ENCODE measurements at regions not wholly inside any gene's neighbourhood (a gene's known extent, or its start where the extent isn't known, plus 50 kb on each side); places are given as distances from the start of the nearest gene placed in this dataset.

GRCh38 chr9:86639899-86640379 is 285.7 kb upstream of the TUT7 start:
- Histone ChIP-seq H3K36me3 (ENCODE audit: control insufficient read depth in 3 of 3, insufficient read depth in 3 of 3, low read length in 3 of 3) (no peaks in the 10 kb centered on the region), H3K4me3 (ENCODE audit: low read length in 3 of 3) (no peak overlapping the region), H3K27me3 (ENCODE audit: control insufficient read depth in 3 of 3, insufficient read depth in 3 of 3, low read length in 3 of 3) (no peaks in the 10 kb centered on the region), H3K9me3 (ENCODE audit: control insufficient read depth in 3 of 3, low read length in 3 of 3) (no peaks in the 10 kb centered on the region), H3K9ac (ENCODE audit: low read depth in 1 of 3, low read length in 3 of 3) (no peak overlapping the region), H3K4me1 (ENCODE audit: control insufficient read depth in 3 of 3, insufficient read depth in 3 of 3, low read length in 3 of 3) (no peaks in the 10 kb centered on the region), H3K27ac (ENCODE audit: low read depth, low read length) (no peak overlapping the region)

GRCh38 chr9:86639287-86639686 is 285.1 kb upstream of the TUT7 start:
- no peak overlapping the region for H3K9ac ChIP-seq (ENCODE audit: low read depth in 1 of 3, low read length in 3 of 3)
- no peaks in the 10 kb centered on the region for H3K36me3 ChIP-seq (ENCODE audit: control insufficient read depth in 3 of 3, insufficient read depth in 3 of 3, low read length in 3 of 3)
- H3K27me3 ChIP-seq (ENCODE audit: control insufficient read depth in 3 of 3, insufficient read depth in 3 of 3, low read length in 3 of 3): no peaks in the 10 kb centered on the region
- peaks cover 0 to 4% (median 0%) of the 10 kb centered on the region in 3 donors for H3K9me3 ChIP-seq (ENCODE audit: control insufficient read depth in 3 of 3, low read length in 3 of 3)
- H3K27ac ChIP-seq (ENCODE audit: low read depth, low read length): no peak overlapping the region
- H3K4me1 ChIP-seq (ENCODE audit: control insufficient read depth in 3 of 3, insufficient read depth in 3 of 3, low read length in 3 of 3): no peaks in the 10 kb centered on the region
- no peak overlapping the region for H3K4me3 ChIP-seq (ENCODE audit: low read length in 3 of 3)

- H3K4me3 ChIP-seq (ENCODE audit: low read length in 3 of 3): no peak overlapping the region
- no peak overlapping the region for H3K9ac ChIP-seq (ENCODE audit: low read depth in 1 of 3, low read length in 3 of 3)
- H3K4me1 ChIP-seq (ENCODE audit: control insufficient read depth in 3 of 3, insufficient read depth in 3 of 3, low read length in 3 of 3): no peaks in the 10 kb centered on the region
- no peak overlapping the region for H3K27ac ChIP-seq (ENCODE audit: low read depth, low read length)
- H3K9me3 ChIP-seq (ENCODE audit: control insufficient read depth in 3 of 3, low read length in 3 of 3): peaks cover 0 to 4% (median 0%) of the 10 kb centered on the region in 3 donors
- no peaks in the 10 kb centered on the region for H3K27me3 ChIP-seq (ENCODE audit: control insufficient read depth in 3 of 3, insufficient read depth in 3 of 3, low read length in 3 of 3)
- H3K36me3 ChIP-seq (ENCODE audit: control insufficient read depth in 3 of 3, insufficient read depth in 3 of 3, low read length in 3 of 3): no peaks in the 10 kb centered on the region
Measured at GRCh38 chr9:86638109-86638508, 283.9 kb upstream of the TUT7 start.

GRCh38 chr9:86637515-86637914 is 283.3 kb upstream of the TUT7 start:
- Histone ChIP-seq H3K4me3 (ENCODE audit: low read length in 3 of 3) (no peak overlapping the region), H3K9ac (ENCODE audit: low read depth in 1 of 3, low read length in 3 of 3) (no peak overlapping the region), H3K4me1 (ENCODE audit: control insufficient read depth in 3 of 3, insufficient read depth in 3 of 3, low read length in 3 of 3) (no peaks in the 10 kb centered on the region), H3K27ac (ENCODE audit: low read depth, low read length) (no peak overlapping the region), H3K27me3 (ENCODE audit: control insufficient read depth in 3 of 3, insufficient read depth in 3 of 3, low read length in 3 of 3) (no peaks in the 10 kb centered on the region), H3K36me3 (ENCODE audit: control insufficient read depth in 3 of 3, insufficient read depth in 3 of 3, low read length in 3 of 3) (no peaks in the 10 kb centered on the region), H3K9me3 (ENCODE audit: control insufficient read depth in 3 of 3, low read length in 3 of 3) (peaks cover 0 to 4% (median 0%) of the 10 kb centered on the region in 3 donors)

- no peaks in the 10 kb centered on the region for H3K36me3 ChIP-seq (ENCODE audit: control insufficient read depth in 3 of 3, insufficient read depth in 3 of 3, low read length in 3 of 3)
- no peaks in the 10 kb centered on the region for H3K4me1 ChIP-seq (ENCODE audit: control insufficient read depth in 3 of 3, insufficient read depth in 3 of 3, low read length in 3 of 3)
- peaks cover 0 to 4% (median 0%) of the 10 kb centered on the region in 3 donors for H3K9me3 ChIP-seq (ENCODE audit: control insufficient read depth in 3 of 3, low read length in 3 of 3)
- no peak overlapping the region for H3K9ac ChIP-seq (ENCODE audit: low read depth in 1 of 3, low read length in 3 of 3)
- no peaks in the 10 kb centered on the region for H3K27me3 ChIP-seq (ENCODE audit: control insufficient read depth in 3 of 3, insufficient read depth in 3 of 3, low read length in 3 of 3)
- H3K4me3 ChIP-seq (ENCODE audit: low read length in 3 of 3): no peak overlapping the region
- H3K27ac ChIP-seq (ENCODE audit: low read depth, low read length): no peak overlapping the region
Measured at GRCh38 chr9:86636519-86636918, 282.3 kb upstream of the TUT7 start.

- H3K27ac ChIP-seq (ENCODE audit: low read depth, low read length): no peak overlapping the region
- no peaks in the 10 kb centered on the region for H3K27me3 ChIP-seq (ENCODE audit: control insufficient read depth in 3 of 3, insufficient read depth in 3 of 3, low read length in 3 of 3)
- H3K9me3 ChIP-seq (ENCODE audit: control insufficient read depth in 3 of 3, low read length in 3 of 3): peaks cover 0 to 4% (median 0%) of the 10 kb centered on the region in 3 donors
- no peak overlapping the region for H3K4me3 ChIP-seq (ENCODE audit: low read length in 3 of 3)
- no peaks in the 10 kb centered on the region for H3K36me3 ChIP-seq (ENCODE audit: control insufficient read depth in 3 of 3, insufficient read depth in 3 of 3, low read length in 3 of 3)
- no peaks in the 10 kb centered on the region for H3K4me1 ChIP-seq (ENCODE audit: control insufficient read depth in 3 of 3, insufficient read depth in 3 of 3, low read length in 3 of 3)
- no peak overlapping the region for H3K9ac ChIP-seq (ENCODE audit: low read depth in 1 of 3, low read length in 3 of 3)
Measured at GRCh38 chr9:86636038-86636437, 281.8 kb upstream of the TUT7 start.

GRCh38 chr9:86634501-86634900 is 280.3 kb upstream of the TUT7 start:
- H3K9me3 ChIP-seq (ENCODE audit: control insufficient read depth in 3 of 3, low read length in 3 of 3): peaks cover 0 to 4% (median 0%) of the 10 kb centered on the region in 3 donors
- no peak overlapping the region for H3K4me3 ChIP-seq (ENCODE audit: low read length in 3 of 3)
- H3K27ac ChIP-seq (ENCODE audit: low read depth, low read length): no peak overlapping the region
- H3K27me3 ChIP-seq (ENCODE audit: control insufficient read depth in 3 of 3, insufficient read depth in 3 of 3, low read length in 3 of 3): no peaks in the 10 kb centered on the region
- no peak overlapping the region for H3K9ac ChIP-seq (ENCODE audit: low read depth in 1 of 3, low read length in 3 of 3)
- no peaks in the 10 kb centered on the region for H3K36me3 ChIP-seq (ENCODE audit: control insufficient read depth in 3 of 3, insufficient read depth in 3 of 3, low read length in 3 of 3)
- H3K4me1 ChIP-seq (ENCODE audit: control insufficient read depth in 3 of 3, insufficient read depth in 3 of 3, low read length in 3 of 3): no peaks in the 10 kb centered on the region

- no peaks in the 10 kb centered on the region for H3K4me1 ChIP-seq (ENCODE audit: control insufficient read depth in 3 of 3, insufficient read depth in 3 of 3, low read length in 3 of 3)
- no peaks in the 10 kb centered on the region for H3K27me3 ChIP-seq (ENCODE audit: control insufficient read depth in 3 of 3, insufficient read depth in 3 of 3, low read length in 3 of 3)
- no peak overlapping the region for H3K4me3 ChIP-seq (ENCODE audit: low read length in 3 of 3)
- H3K27ac ChIP-seq (ENCODE audit: low read depth, low read length): no peak overlapping the region
- H3K9ac ChIP-seq (ENCODE audit: low read depth in 1 of 3, low read length in 3 of 3): no peak overlapping the region
- H3K9me3 ChIP-seq (ENCODE audit: control insufficient read depth in 3 of 3, low read length in 3 of 3): peaks cover 0 to 4% (median 0%) of the 10 kb centered on the region in 3 donors
- no peaks in the 10 kb centered on the region for H3K36me3 ChIP-seq (ENCODE audit: control insufficient read depth in 3 of 3, insufficient read depth in 3 of 3, low read length in 3 of 3)
Measured at GRCh38 chr9:86633945-86634344, 279.7 kb upstream of the TUT7 start.

GRCh38 chr9:86632537-86632936 is 278.3 kb upstream of the TUT7 start:
- no peaks in the 10 kb centered on the region for H3K4me1 ChIP-seq (ENCODE audit: control insufficient read depth in 3 of 3, insufficient read depth in 3 of 3, low read length in 3 of 3)
- H3K27me3 ChIP-seq (ENCODE audit: control insufficient read depth in 3 of 3, insufficient read depth in 3 of 3, low read length in 3 of 3): no peaks in the 10 kb centered on the region
- no peak overlapping the region for H3K27ac ChIP-seq (ENCODE audit: low read depth, low read length)
- no peak overlapping the region for H3K9ac ChIP-seq (ENCODE audit: low read depth in 1 of 3, low read length in 3 of 3)
- no peaks in the 10 kb centered on the region for H3K36me3 ChIP-seq (ENCODE audit: control insufficient read depth in 3 of 3, insufficient read depth in 3 of 3, low read length in 3 of 3)
- peaks cover 0 to 4% (median 0%) of the 10 kb centered on the region in 3 donors for H3K9me3 ChIP-seq (ENCODE audit: control insufficient read depth in 3 of 3, low read length in 3 of 3)
- H3K4me3 ChIP-seq (ENCODE audit: low read length in 3 of 3): no peak overlapping the region

- peaks cover 0 to 2% (median 0%) of the 10 kb centered on the region in 3 donors for H3K9me3 ChIP-seq (ENCODE audit: control insufficient read depth in 3 of 3, low read length in 3 of 3)
- no peak overlapping the region for H3K9ac ChIP-seq (ENCODE audit: low read depth in 1 of 3, low read length in 3 of 3)
- no peaks in the 10 kb centered on the region for H3K27me3 ChIP-seq (ENCODE audit: control insufficient read depth in 3 of 3, insufficient read depth in 3 of 3, low read length in 3 of 3)
- no peak overlapping the region for H3K4me3 ChIP-seq (ENCODE audit: low read length in 3 of 3)
- no peaks in the 10 kb centered on the region for H3K36me3 ChIP-seq (ENCODE audit: control insufficient read depth in 3 of 3, insufficient read depth in 3 of 3, low read length in 3 of 3)
- no peaks in the 10 kb centered on the region for H3K4me1 ChIP-seq (ENCODE audit: control insufficient read depth in 3 of 3, insufficient read depth in 3 of 3, low read length in 3 of 3)
- no peak overlapping the region for H3K27ac ChIP-seq (ENCODE audit: low read depth, low read length)
Measured at GRCh38 chr9:86629530-86629929, 275.3 kb upstream of the TUT7 start.

GRCh38 chr9:86626802-86627201 is 272.6 kb upstream of the TUT7 start:
- H3K27me3 ChIP-seq (ENCODE audit: control insufficient read depth in 3 of 3, insufficient read depth in 3 of 3, low read length in 3 of 3): no peaks in the 10 kb centered on the region
- H3K4me3 ChIP-seq (ENCODE audit: low read length in 3 of 3): no peak overlapping the region
- no peak overlapping the region for H3K27ac ChIP-seq (ENCODE audit: low read depth, low read length)
- H3K4me1 ChIP-seq (ENCODE audit: control insufficient read depth in 3 of 3, insufficient read depth in 3 of 3, low read length in 3 of 3): no peaks in the 10 kb centered on the region
- H3K9me3 ChIP-seq (ENCODE audit: control insufficient read depth in 3 of 3, low read length in 3 of 3): no peaks in the 10 kb centered on the region
- H3K9ac ChIP-seq (ENCODE audit: low read depth in 1 of 3, low read length in 3 of 3): no peak overlapping the region
- no peaks in the 10 kb centered on the region for H3K36me3 ChIP-seq (ENCODE audit: control insufficient read depth in 3 of 3, insufficient read depth in 3 of 3, low read length in 3 of 3)
